ENCODE measurements at regions not wholly inside any gene's neighbourhood (a gene's known extent, or its start where the extent isn't known, plus 50 kb on each side); places are given as distances from the start of the nearest gene placed in this dataset.

- Histone ChIP-seq H2AFZ (ENCODE audit: control insufficient read depth, low read depth, low read length) (no peak overlapping the region), H3K27me3 (replicated peaks in 1 of 2; ENCODE audit: control insufficient read depth in 2 of 2, insufficient read depth in 2 of 2, low read length in 1 of 2) (no peaks in the 10 kb centered on the region), H3K79me2 (ENCODE audit: control insufficient read depth, insufficient read depth, low read length) (no peaks in the 10 kb centered on the region), H4K20me1 (ENCODE audit: control insufficient read depth, insufficient read depth) (no peaks in the 10 kb centered on the region), H3K36me3 (ENCODE audit: control insufficient read depth in 2 of 2, insufficient read depth in 2 of 2, low read length in 1 of 2) (no peaks in the 10 kb centered on the region), H3K27ac (ENCODE audit: control insufficient read depth, insufficient read depth) (no peak overlapping the region), H3K9ac (ENCODE audit: control insufficient read depth, insufficient read depth, low read length) (no peak overlapping the region), H3K4me1 (ENCODE audit: control insufficient read depth, insufficient read depth, low read length) (no peaks in the 10 kb centered on the region), H3K4me2 (ENCODE audit: control insufficient read depth, insufficient read depth) (no peak overlapping the region), H3K9me3 (replicated peaks; ENCODE audit: control insufficient read depth, insufficient read depth, low read length) (no peaks in the 10 kb centered on the region), H3K4me3 (no peak overlapping the region)
- ChIA-PET POLR2A (no interaction called here), SMC1A (ENCODE audit: uncharacterized antibody, unreplicated experiment) (interaction anchor here (0.7 kb wide), 1 partner anchor 285 kb away, joined by 3 read pairs; no protein-coding TSS in a partner anchor), CTCF (no interaction called here), RAD21 (ENCODE audit: unreplicated experiment) (no interaction called here)
- in situ Hi-C loops (cut with MboI), result no loop called here
- FAIRE-seq (no peak), DNase-seq (ENCODE audit: low read depth, low spot score) (no peak), ATAC-seq (no peak)
- intact Hi-C loops (cut with micrococcal nuclease; ENCODE audit: unreplicated experiment), result no loop called here
- no peak for TF ChIP-seq SIN3A (IDR thresholded peaks at IDR 0.05; ENCODE audit: low read depth, low read length)
- TF ChIP-seq EP300 (IDR thresholded peaks at IDR 0.05; ENCODE audit: borderline replicate concordance in 1 of 2, control insufficient read depth in 1 of 2, low read depth in 2 of 2, low read length in 2 of 2), result no peak
- no peak for TF ChIP-seq SMC3 (IDR thresholded peaks at IDR 0.05; ENCODE audit: borderline replicate concordance, low read length)
- TF ChIP-seq ESRRA (IDR thresholded peaks at IDR 0.05; ENCODE audit: low read length), result no peak
- no peak for TF ChIP-seq MTA3 (IDR thresholded peaks at IDR 0.05; ENCODE audit: borderline replicate concordance, low read length)
- no peak for TF ChIP-seq GATAD2B (conservative IDR thresholded peaks at IDR 0.05; ENCODE audit: low read depth)
- TF ChIP-seq STAT3 (IDR thresholded peaks at IDR 0.05; ENCODE audit: low read depth, low read length), result no peak
- TF ChIP-seq KDM1A (IDR thresholded peaks at IDR 0.05; ENCODE audit: borderline replicate concordance), result no peak
- no peak for TF ChIP-seq ASH2L (IDR thresholded peaks at IDR 0.05; ENCODE audit: borderline replicate concordance, low read depth)
- no TSS peak for BruUV-seq (replicated peaks)
Observed at GRCh38 chr13:85729296-85729695, 69.9 kb downstream of the SLITRK6 start.

GRCh38 chr13:85728811-85729210 lies 70.4 kb downstream of the SLITRK6 start:
- Histone ChIP-seq H3K4me3 (no peak overlapping the region), H3K27me3 (replicated peaks in 1 of 2; ENCODE audit: control insufficient read depth in 2 of 2, insufficient read depth in 2 of 2, low read length in 1 of 2) (no peaks in the 10 kb centered on the region), H3K9me3 (replicated peaks; ENCODE audit: control insufficient read depth, insufficient read depth, low read length) (no peaks in the 10 kb centered on the region), H3K4me1 (ENCODE audit: control insufficient read depth, insufficient read depth, low read length) (no peaks in the 10 kb centered on the region), H3K79me2 (ENCODE audit: control insufficient read depth, insufficient read depth, low read length) (no peaks in the 10 kb centered on the region), H3K36me3 (ENCODE audit: control insufficient read depth in 2 of 2, insufficient read depth in 2 of 2, low read length in 1 of 2) (no peaks in the 10 kb centered on the region), H3K9ac (ENCODE audit: control insufficient read depth, insufficient read depth, low read length) (no peak overlapping the region), H3K27ac (ENCODE audit: control insufficient read depth, insufficient read depth) (no peak overlapping the region), H3K4me2 (ENCODE audit: control insufficient read depth, insufficient read depth) (no peak overlapping the region), H2AFZ (ENCODE audit: control insufficient read depth, low read depth, low read length) (no peak overlapping the region), H4K20me1 (ENCODE audit: control insufficient read depth, insufficient read depth) (no peaks in the 10 kb centered on the region)
- RAD21 ChIA-PET (ENCODE audit: unreplicated experiment), result no interaction called here
- ATAC-seq, result no peak
- CTCF ChIA-PET, result no interaction called here
- intact Hi-C loops (cut with micrococcal nuclease; ENCODE audit: unreplicated experiment), result no loop called here
- no TSS peak for BruUV-seq (replicated peaks)
- in situ Hi-C loops (cut with MboI), result no loop called here
- POLR2A ChIA-PET, result no interaction called here
- DNase-seq (ENCODE audit: low read depth, low spot score), result no peak
- FAIRE-seq, result no peak
- SMC1A ChIA-PET (ENCODE audit: uncharacterized antibody, unreplicated experiment), result no interaction called here
- no peak for TF ChIP-seq E2F8 (IDR thresholded peaks at IDR 0.05; ENCODE audit: low read depth, partially characterized antibody)
- no peak for TF ChIP-seq E2F4 (IDR thresholded peaks at IDR 0.05; ENCODE audit: low read depth, low read length)
- no peak for TF ChIP-seq RCOR1 (conservative IDR thresholded peaks at IDR 0.05; ENCODE audit: low read depth, low read length)
- no peak for TF ChIP-seq KDM1A (IDR thresholded peaks at IDR 0.05; ENCODE audit: borderline replicate concordance)
- TF ChIP-seq ZBTB33 (IDR thresholded peaks at IDR 0.05), result no peak
- TF ChIP-seq IKZF2 (IDR thresholded peaks at IDR 0.05), result no peak
- no peak for TF ChIP-seq EZH2 (IDR thresholded peaks at IDR 0.05; ENCODE audit: borderline replicate concordance, control insufficient read depth, low read depth, low read length)
